ENCODE measurements at regions not wholly inside any gene's neighbourhood (a gene's known extent, or its start where the extent isn't known, plus 50 kb on each side); places are given as distances from the start of the nearest gene placed in this dataset.

- no peaks in the 10 kb centered on the region for H4K20me1 ChIP-seq (ENCODE audit: insufficient read depth, poor library complexity, severe bottlenecking)
- WGBS (ENCODE audit: low lambda C conversion rate, missing lambda C conversion rate) = 35% methylated on average over 2 of the region's 2 CpGs
- H3K4me2 ChIP-seq = no peak overlapping the region
- H3K9me3 ChIP-seq (ENCODE audit: low read depth) = no peaks in the 10 kb centered on the region
- H2AFZ ChIP-seq = no peak overlapping the region
- no peaks in the 10 kb centered on the region for H3K36me3 ChIP-seq (replicated peaks; ENCODE audit: insufficient read depth, low read depth)
- TF ChIP-seq EZH2 (IDR thresholded peaks at IDR 0.05; ENCODE audit: borderline replicate concordance) (no peak), CTCF (IDR thresholded peaks at IDR 0.05; ENCODE audit: poor library complexity) (no peak), EZH2phosphoT487 (IDR thresholded peaks at IDR 0.05; ENCODE audit: low read depth, severe bottlenecking, unreplicated experiment) (no peak)
- H3K79me2 ChIP-seq = no peaks in the 10 kb centered on the region
- H3K4me3 ChIP-seq = no peak overlapping the region
- H3K9me2 ChIP-seq (replicated peaks; ENCODE audit: insufficient read depth) = no peaks in the 10 kb centered on the region
- no peak for DNase-seq (ENCODE audit: low spot score)
- H3K4me1 ChIP-seq (ENCODE audit: insufficient read depth) = peaks cover 42% of the 10 kb centered on the region
- H3K27me3 ChIP-seq = no peaks in the 10 kb centered on the region
- H3K27ac ChIP-seq = peak overlapping the region; percentile 32
Observed at GRCh38 chr11:15889363-15890030, 466.8 kb downstream of the SOX6 start.

- WGBS (ENCODE audit: low lambda C conversion rate, missing lambda C conversion rate) = 61% methylated on average over 9 of the region's 9 CpGs
- DNase-seq (ENCODE audit: low spot score) = no peak
- peaks cover 35% of the 10 kb centered on the region for H3K4me1 ChIP-seq (ENCODE audit: insufficient read depth)
Observed at GRCh38 chr11:15890031-15890713, 466.2 kb downstream of the SOX6 start.

DNA sequence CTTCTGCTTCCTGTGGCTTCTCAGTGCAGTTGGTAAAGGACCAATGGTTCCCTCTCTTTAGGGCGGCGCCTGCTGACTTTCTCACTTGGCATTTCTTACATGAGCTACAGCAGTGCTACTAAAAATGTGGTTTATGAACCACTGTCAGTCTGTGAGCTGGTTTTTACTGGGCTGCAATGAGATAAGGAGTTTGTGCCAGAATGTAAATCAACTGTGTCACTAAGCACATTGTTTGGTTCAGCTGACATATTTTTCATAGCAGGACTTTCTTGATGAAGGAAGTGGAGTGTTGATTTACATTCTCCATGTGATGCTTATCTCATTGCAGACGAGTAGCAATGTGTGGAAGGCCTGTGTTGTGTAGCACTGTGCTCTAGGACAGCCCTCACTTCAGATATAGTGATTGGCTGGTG, 463.3 kb downstream of the SOX6 start:
- 16% methylated on average over 3 of the region's 3 CpGs for WGBS (ENCODE audit: low lambda C conversion rate, missing lambda C conversion rate)
- H3K4me2 ChIP-seq = no peak overlapping the region
- H3K27ac ChIP-seq = peak overlapping the region; percentile 57
- no peaks in the 10 kb centered on the region for H3K79me2 ChIP-seq
- H2AFZ ChIP-seq = no peak overlapping the region
- H3K9me3 ChIP-seq (ENCODE audit: low read depth) = no peaks in the 10 kb centered on the region
- no peaks in the 10 kb centered on the region for H3K36me3 ChIP-seq (replicated peaks; ENCODE audit: insufficient read depth, low read depth)
- DNase-seq (ENCODE audit: low spot score) = peak; percentile 41
- TF ChIP-seq EZH2phosphoT487 (IDR thresholded peaks at IDR 0.05; ENCODE audit: low read depth, severe bottlenecking, unreplicated experiment) (no peak), EZH2 (IDR thresholded peaks at IDR 0.05; ENCODE audit: borderline replicate concordance) (no peak), CTCF (IDR thresholded peaks at IDR 0.05; ENCODE audit: poor library complexity) (no peak)
- H3K9me2 ChIP-seq (replicated peaks; ENCODE audit: insufficient read depth) = no peaks in the 10 kb centered on the region
- H4K20me1 ChIP-seq (ENCODE audit: insufficient read depth, poor library complexity, severe bottlenecking) = no peaks in the 10 kb centered on the region
- no peak overlapping the region for H3K4me3 ChIP-seq
- no peaks in the 10 kb centered on the region for H3K27me3 ChIP-seq
- H3K4me1 ChIP-seq (ENCODE audit: insufficient read depth) = peaks cover 37% of the 10 kb centered on the region

More at GRCh38 chr11:15890031-15890713, 466.2 kb downstream of the SOX6 start:
- Histone ChIP-seq H3K4me3 (no peak overlapping the region), H3K27ac (peak overlapping the region; percentile 32), H3K9me3 (ENCODE audit: low read depth) (no peaks in the 10 kb centered on the region), H3K4me2 (no peak overlapping the region), H3K27me3 (no peaks in the 10 kb centered on the region), H3K9me2 (replicated peaks; ENCODE audit: insufficient read depth) (no peaks in the 10 kb centered on the region), H3K36me3 (replicated peaks; ENCODE audit: insufficient read depth, low read depth) (no peaks in the 10 kb centered on the region), H4K20me1 (ENCODE audit: insufficient read depth, poor library complexity, severe bottlenecking) (no peaks in the 10 kb centered on the region), H2AFZ (no peak overlapping the region), H3K79me2 (no peaks in the 10 kb centered on the region)
- no peak for TF ChIP-seq EZH2 (IDR thresholded peaks at IDR 0.05; ENCODE audit: borderline replicate concordance)
- no peak for TF ChIP-seq CTCF (IDR thresholded peaks at IDR 0.05; ENCODE audit: poor library complexity)
- TF ChIP-seq EZH2phosphoT487 (IDR thresholded peaks at IDR 0.05; ENCODE audit: low read depth, severe bottlenecking, unreplicated experiment) = no peak
